ENCODE measurements at regions not wholly inside any gene's neighbourhood (a gene's known extent, or its start where the extent isn't known, plus 50 kb on each side); places are given as distances from the start of the nearest gene placed in this dataset.

DNA sequence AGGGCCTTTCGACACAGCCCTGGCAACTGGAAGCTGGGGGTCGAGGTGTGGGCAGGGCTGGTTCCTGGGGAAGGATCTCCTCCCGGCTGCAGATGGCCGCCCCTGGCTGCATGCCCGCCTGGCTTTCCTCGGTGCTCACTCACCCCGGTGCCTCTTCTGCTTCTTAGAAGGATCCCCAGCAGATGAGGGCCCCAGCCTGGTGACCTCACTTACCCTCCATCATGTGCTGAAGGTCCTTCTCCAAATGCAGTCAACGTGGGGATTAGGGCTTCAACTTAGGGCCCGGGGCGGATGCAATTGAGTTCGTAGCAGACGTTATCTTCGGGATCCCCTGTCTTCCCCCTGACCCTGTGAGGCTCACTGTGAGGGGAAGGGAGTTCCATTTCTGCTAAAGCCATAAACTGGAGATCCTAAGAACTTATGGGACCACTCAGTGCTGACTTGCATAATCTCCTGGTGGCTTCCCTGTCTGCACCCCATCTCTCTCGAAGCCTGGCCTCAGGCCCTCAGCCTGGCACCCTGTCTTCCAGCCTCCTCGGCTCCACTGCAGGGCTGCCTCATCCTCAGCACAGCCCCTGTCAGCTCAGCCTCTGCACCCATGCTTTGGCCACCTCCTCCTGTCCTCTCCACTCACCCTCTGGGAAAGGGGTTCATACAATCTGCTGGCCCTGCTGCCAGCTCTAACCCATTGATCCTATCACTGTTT is 92.6 kb downstream of the THBS2 start:
- TF ChIP-seq CTCF (conservative IDR thresholded peaks at IDR 0.05): no peak
- TF ChIP-seq ZFX (IDR thresholded peaks at IDR 0.05): no peak
- no peak overlapping the region for H3K27ac ChIP-seq

- no peak for TF ChIP-seq CTCF (conservative IDR thresholded peaks at IDR 0.05)
- no peak for TF ChIP-seq ZFX (IDR thresholded peaks at IDR 0.05)
- H3K27ac ChIP-seq: no peak overlapping the region
These were observed 93.4 kb downstream of the THBS2 start for GRCh38 chr6:169160091-169160854.

DNA sequence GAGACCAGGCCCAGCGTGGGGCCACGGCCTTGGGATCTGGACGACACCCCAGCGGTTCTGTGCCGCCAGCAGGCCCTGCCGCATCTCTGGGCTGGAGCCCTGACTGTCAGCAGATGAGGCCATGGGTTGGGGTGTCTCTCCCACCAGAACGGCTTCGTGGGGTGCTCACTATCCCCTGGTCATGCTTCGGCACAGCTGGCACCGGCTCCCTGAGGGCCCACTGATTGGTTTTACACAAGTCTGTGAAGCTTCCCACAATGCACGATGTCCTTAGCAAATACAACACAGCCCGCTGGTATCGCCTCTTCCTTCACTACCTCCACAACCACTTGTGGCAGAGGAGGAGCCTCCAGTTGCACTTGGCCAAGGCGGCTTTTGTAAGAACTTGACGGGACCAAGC is 94.3 kb downstream of the THBS2 start:
- no peak overlapping the region for H3K27ac ChIP-seq
- TF ChIP-seq ZFX (IDR thresholded peaks at IDR 0.05): no peak
- TF ChIP-seq CTCF (conservative IDR thresholded peaks at IDR 0.05): no peak

DNA sequence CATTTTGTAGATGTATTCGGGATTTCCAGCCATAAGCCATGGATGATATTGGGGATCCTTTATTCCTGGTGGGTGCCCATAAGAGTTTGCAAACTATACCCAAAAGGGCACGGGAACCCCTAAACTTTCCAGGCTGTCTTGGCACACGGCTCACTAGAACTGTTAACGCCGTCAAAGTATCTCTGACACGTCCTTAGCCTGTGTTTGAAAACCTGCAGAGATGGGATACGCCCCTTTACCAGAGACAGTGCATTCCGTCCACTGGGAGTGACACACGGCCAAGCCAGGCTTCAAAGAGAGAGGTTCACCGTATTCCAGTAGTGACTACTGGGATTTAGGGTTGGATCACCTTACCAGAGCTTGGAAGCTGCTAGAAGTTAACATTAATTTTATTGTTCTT is 95.0 kb downstream of the THBS2 start:
- no peak overlapping the region for H3K27ac ChIP-seq
- no peak for TF ChIP-seq CTCF (conservative IDR thresholded peaks at IDR 0.05)

- H3K27ac ChIP-seq: no peak overlapping the region
These were observed 95.5 kb downstream of the THBS2 start for GRCh38 chr6:169158174-169158573.

DNA sequence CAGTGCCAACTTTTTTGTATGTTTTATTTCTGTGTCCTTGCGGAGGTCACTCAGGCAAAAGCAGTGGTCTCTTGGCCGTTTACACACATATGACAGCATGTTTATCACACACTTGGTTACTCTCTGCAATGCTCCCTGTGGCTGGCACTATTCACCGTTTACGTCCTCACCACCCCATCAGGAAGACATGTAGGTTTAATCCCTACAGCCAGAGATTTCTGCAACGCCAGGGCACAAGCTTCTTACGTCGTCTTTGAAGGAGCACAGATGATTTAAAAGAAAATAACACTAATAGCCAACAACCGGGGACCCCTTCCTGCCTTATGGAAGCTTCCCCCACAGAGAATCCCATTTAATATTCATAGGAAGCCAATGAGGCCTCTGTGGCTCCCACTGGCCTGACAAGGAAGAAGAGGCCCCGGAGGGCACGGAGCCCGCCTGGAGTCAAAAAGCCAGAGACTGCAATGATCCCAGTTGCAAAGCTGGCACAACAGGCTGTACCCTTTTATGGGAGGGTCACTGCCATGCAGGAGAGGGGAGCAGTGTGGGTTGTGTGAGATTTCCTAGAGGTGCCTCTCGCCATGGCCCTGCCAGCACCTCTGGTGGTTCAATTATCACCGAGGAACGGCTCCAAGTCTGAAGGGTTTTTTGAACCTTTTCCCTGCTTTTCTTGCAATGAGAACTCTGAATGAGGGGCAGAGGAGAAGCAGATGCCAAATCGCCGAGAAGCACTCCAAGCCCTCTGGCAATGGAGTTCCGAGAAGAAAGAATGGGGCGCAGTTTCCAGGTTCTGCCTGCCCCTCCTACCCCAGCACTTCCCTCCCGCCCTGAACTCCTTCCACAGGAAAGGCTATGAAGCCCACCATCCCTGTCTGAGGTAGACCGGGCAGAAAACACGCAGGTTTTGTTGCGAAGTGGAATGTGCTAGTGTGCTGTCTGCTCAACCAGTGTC is 96.2 kb downstream of the THBS2 start:
- H3K27ac ChIP-seq: no peak overlapping the region

More at GRCh38 chr6:169158174-169158573, 95.5 kb downstream of the THBS2 start:
- TF ChIP-seq ZFX (IDR thresholded peaks at IDR 0.05) (no peak), CTCF (conservative IDR thresholded peaks at IDR 0.05) (no peak)

More for the DNA sequence above, 96.2 kb downstream of the THBS2 start:
- no peak for TF ChIP-seq CTCF (conservative IDR thresholded peaks at IDR 0.05)
- TF ChIP-seq ZFX (IDR thresholded peaks at IDR 0.05): no peak
